Pancreas (tissue), 10 donors: ENCODE measurements at regions not wholly inside any gene's neighbourhood (a gene's known extent, or its start where the extent isn't known, plus 50 kb on each side); places are given as distances from the start of the nearest gene placed in this dataset.

Source experiments
- ATAC-seq, 4 donors: fragments of 200-7000 bp; cut with Tn5 transposase; one replicate each; pipeline versions ENCODE4 v1.8.0 to v1.9.1; 2020; ENCODE audit warnings: mild to moderate bottlenecking in 4 of 4, moderate library complexity in 4 of 4
- DNase-seq, 6 donors: peaks; one replicate each; pipeline ENCODE4 v3.0.0-alpha.2; 2020
- FAIRE-seq: peaks from 2 replicates; lab custom pipeline; 2012; peaks lifted over from hg19 to GRCh38; lab: Jason Lieb, UNC
- H3K27ac ChIP-seq, 4 donors: fragments of 200-600 bp; sonication (generic); 1 replicate in 3 of 4; 2 replicates in 1 of 4; pipeline versions ENCODE4 v1.5.0 to v1.8.0; 2020
- H3K27me3 ChIP-seq, 4 donors: fragments of 200-600 bp; one replicate each; pipeline ENCODE4 v1.8.0; 2021
- H3K36me3 ChIP-seq, 3 donors: fragments of 200-600 bp; sonication (generic) in 1 of 3; one replicate each; pipeline versions ENCODE4 v1.5.0 to v1.8.0; 2020 to 2021
- H3K4me1 ChIP-seq, 3 donors: fragments of 200-600 bp; one replicate each; pipeline ENCODE4 v1.8.0; 2021
- H3K4me3 ChIP-seq, 4 donors: fragments of 200-600 bp; sonication (generic) in 2 of 4; one replicate each; pipeline versions ENCODE4 v1.5.0 to v1.8.0; 2020 to 2021
- H3K9me3 ChIP-seq, 4 donors: fragments of 200-600 bp; one replicate each; pipeline ENCODE4 v1.8.0; 2021
- CTCF ChIP-seq, 4 donors: fragments of 200-600 bp; sonication (generic) in 3 of 4; IDR thresholded peaks; one replicate each; pipeline versions ENCODE4 v1.5.0 to v1.8.0; 2021; ENCODE audit warnings: antibody characterized with exemption in 4 of 4
- WGBS, 2 donors: extraction: QIAGEN DNeasy Blood & Tissue Kit; methylation state at CpG; one replicate each; pipeline ENCODE4 v1.1.7; 2013; 5-methylcytosine and 5-hydroxymethylcytosine counted together
- intact Hi-C, 3 donors: fragments of 100-400 bp; cut with DNase I; formaldehyde crosslinking; loops; one replicate each; pipeline versions ENCODE4 v1.11.1 to v1.14.2; 2022
- donor health status: healthy with polysubstance abuse.
- donor health status: DM: no; HTN: no; CAD: no; lungs with moderate emphysema.
- donor health status: DM: no; HTN: no; CAD: no.
- donor health status: control.
- donor health status: control.
- donor health status: Bipolar disorder and iron deficiency.
- donor health status: DM: yes; HTN: yes; CAD: no.
- donor health status: DM: no; HTN: no; CAD: no.
- donor health status: DM: no; HTN: no; CAD: no.
- donor health status: DM: yes; HTN: yes; CAD: no.

GRCh38 chr7:115637128-115637527 is 393.4 kb downstream of the TFEC start:
- intact Hi-C loops: no loop called here
- Histone ChIP-seq H3K4me1 (peaks cover 0 to 6% (median 0%) of the 10 kb centered on the region in 3 donors), H3K4me3 (no peak overlapping the region), H3K9me3 (no peaks in the 10 kb centered on the region), H3K27me3 (no peaks in the 10 kb centered on the region), H3K27ac (no peak overlapping the region), H3K36me3 (no peaks in the 10 kb centered on the region)
- ATAC-seq (no peak), DNase-seq (no peak), FAIRE-seq (no peak)
- TF ChIP-seq CTCF (IDR thresholded peaks at IDR 0.05): no peak
- WGBS, 2 donors: 50 to 64% methylated on average over 2 of the region's 2 CpGs

- TF ChIP-seq CTCF (IDR thresholded peaks at IDR 0.05): no peak
- Histone ChIP-seq H3K9me3 (no peaks in the 10 kb centered on the region), H3K36me3 (no peaks in the 10 kb centered on the region), H3K27me3 (no peaks in the 10 kb centered on the region), H3K27ac (no peak overlapping the region), H3K4me1 (peaks cover 0 to 6% (median 0%) of the 10 kb centered on the region in 3 donors), H3K4me3 (no peak overlapping the region)
- FAIRE-seq (no peak), DNase-seq (no peak), ATAC-seq (no peak)
- intact Hi-C loops: no loop called here
- WGBS, 2 donors: 62 to 75% methylated on average over 6 of the region's 6 CpGs
These were observed 394.7 kb downstream of the TFEC start for GRCh38 chr7:115635876-115636275.

GRCh38 chr7:115635376-115635775 is 395.2 kb downstream of the TFEC start:
- H3K27me3 ChIP-seq: no peaks in the 10 kb centered on the region
- DNase-seq: no peak
- 39 to 45% methylated on average over 1 of the region's 1 CpG for WGBS, 2 donors
- H3K4me1 ChIP-seq: peaks cover 0 to 6% (median 0%) of the 10 kb centered on the region in 3 donors
- no peak overlapping the region for H3K27ac ChIP-seq
- H3K4me3 ChIP-seq: no peak overlapping the region
- FAIRE-seq: no peak
- no peaks in the 10 kb centered on the region for H3K36me3 ChIP-seq
- ATAC-seq: no peak
- TF ChIP-seq CTCF (IDR thresholded peaks at IDR 0.05): no peak
- no peaks in the 10 kb centered on the region for H3K9me3 ChIP-seq
- intact Hi-C loops: no loop called here

- Histone ChIP-seq H3K9me3 (no peaks in the 10 kb centered on the region), H3K4me3 (no peak overlapping the region), H3K4me1 (peaks cover 0 to 6% (median 0%) of the 10 kb centered on the region in 3 donors), H3K27ac (no peak overlapping the region), H3K36me3 (no peaks in the 10 kb centered on the region), H3K27me3 (no peaks in the 10 kb centered on the region)
- ATAC-seq: peak in 2 of 4 donors; percentile 22 to 23
- FAIRE-seq: no peak
- intact Hi-C loops: no loop called here
- 4 to 9% methylated on average over 4 of the region's 4 CpGs for WGBS, 2 donors
- no peak for DNase-seq
- no peak for TF ChIP-seq CTCF (IDR thresholded peaks at IDR 0.05)
These were observed 395.9 kb downstream of the TFEC start for GRCh38 chr7:115634633-115635032.

- Histone ChIP-seq H3K27me3 (no peaks in the 10 kb centered on the region), H3K9me3 (no peaks in the 10 kb centered on the region), H3K36me3 (no peaks in the 10 kb centered on the region), H3K27ac (no peak overlapping the region), H3K4me3 (no peak overlapping the region), H3K4me1 (peaks cover 0 to 6% (median 0%) of the 10 kb centered on the region in 3 donors)
- TF ChIP-seq CTCF (IDR thresholded peaks at IDR 0.05): no peak
- no peak for DNase-seq
- intact Hi-C loops: no loop called here
- FAIRE-seq: no peak
- 87 to 89% methylated on average over 5 of the region's 5 CpGs for WGBS, 2 donors
- no peak for ATAC-seq
These were observed 397.9 kb downstream of the TFEC start for GRCh38 chr7:115632636-115633035.
